Body of pancreas (tissue), 4 donors: ENCODE measurements at regions not wholly inside any gene's neighbourhood (a gene's known extent, or its start where the extent isn't known, plus 50 kb on each side); places are given as distances from the start of the nearest gene placed in this dataset.

Experiments used
- ATAC-seq: fragments of 150-250 bp; one replicate; pipeline ENCODE4 v1.9.1; 2016
- DNase-seq, 4 donors: peaks; one replicate each; pipeline ENCODE4 v3.0.0-alpha.2; 2019
- H3K27ac ChIP-seq, 4 donors: fragments of 200-600 bp; sonication (generic); 1 replicate in 3 of 4; 2 replicates in 1 of 4; pipeline versions ENCODE4 v1.5.1 to v1.6.1; 2016 to 2019; ENCODE audit warnings: mild to moderate bottlenecking in 1 of 4, mixed read lengths in 1 of 4, moderate library complexity in 1 of 4
- H3K27me3 ChIP-seq, 2 donors: fragments of 200-600 bp; sonication (generic); one replicate each; pipeline ENCODE4 v1.6.0; 2016; ENCODE audit warnings: mild to moderate bottlenecking in 1 of 2
- H3K36me3 ChIP-seq, 2 donors: fragments of 200-600 bp; sonication (generic); replicated peaks in 1 of 2; 2 replicates each; pipeline ENCODE4 v1.5.1; 2016; ENCODE audit warnings: low read depth in 2 of 2; ENCODE audit not compliant: insufficient read depth in 1 of 2
- H3K4me1 ChIP-seq: fragments of 200-600 bp; sonication (generic); one replicate; pipeline ENCODE4 v1.6.0; 2016
- H3K4me3 ChIP-seq, 2 donors: fragments of 200-600 bp; sonication (generic); 1 replicate in 1 of 2; 2 replicates in 1 of 2; pipeline ENCODE4 v1.5.1; 2016 to 2019
- H3K9me3 ChIP-seq, 3 donors: fragments of 200-600 bp; sonication (generic); 1 replicate in 2 of 3; 2 replicates in 1 of 3; pipeline ENCODE4 v1.5.1; 2016
- POLR2A ChIP-seq, 3 donors: fragments of 450-650 bp; IDR thresholded peaks; one replicate each; pipeline ENCODE4 v1.6.1; 2016; ENCODE audit warnings: antibody characterized with exemption in 3 of 3, mild to moderate bottlenecking in 2 of 3
- WGBS, 2 donors: methylation state at CpG; one replicate each; pipeline ENCODE4 v1.1.5; 2017; 5-methylcytosine and 5-hydroxymethylcytosine counted together
- intact Hi-C: fragments of 100-400 bp; cut with DNase I; formaldehyde crosslinking; loops from one replicate; pipeline ENCODE4 v1.15.1; 2023
- TF ChIP-seq, protein P1 (sequence below), 7 experiments: fragments of 450-650 bp in 4 of 7; fragments of 200-600 bp in 3 of 7; sonication (generic) in 3 of 7; IDR thresholded peaks; one replicate each; pipeline ENCODE4 v1.5.1; 2016 to 2019; ENCODE audit warnings: antibody characterized with exemption in 7 of 7

GRCh38 chr2:63663013-63663864 is 74.5 kb downstream of the MDH1 start:
- TF ChIP-seq POLR2A (IDR thresholded peaks at IDR 0.05): no peak
- TF ChIP-seq, protein P1, sequence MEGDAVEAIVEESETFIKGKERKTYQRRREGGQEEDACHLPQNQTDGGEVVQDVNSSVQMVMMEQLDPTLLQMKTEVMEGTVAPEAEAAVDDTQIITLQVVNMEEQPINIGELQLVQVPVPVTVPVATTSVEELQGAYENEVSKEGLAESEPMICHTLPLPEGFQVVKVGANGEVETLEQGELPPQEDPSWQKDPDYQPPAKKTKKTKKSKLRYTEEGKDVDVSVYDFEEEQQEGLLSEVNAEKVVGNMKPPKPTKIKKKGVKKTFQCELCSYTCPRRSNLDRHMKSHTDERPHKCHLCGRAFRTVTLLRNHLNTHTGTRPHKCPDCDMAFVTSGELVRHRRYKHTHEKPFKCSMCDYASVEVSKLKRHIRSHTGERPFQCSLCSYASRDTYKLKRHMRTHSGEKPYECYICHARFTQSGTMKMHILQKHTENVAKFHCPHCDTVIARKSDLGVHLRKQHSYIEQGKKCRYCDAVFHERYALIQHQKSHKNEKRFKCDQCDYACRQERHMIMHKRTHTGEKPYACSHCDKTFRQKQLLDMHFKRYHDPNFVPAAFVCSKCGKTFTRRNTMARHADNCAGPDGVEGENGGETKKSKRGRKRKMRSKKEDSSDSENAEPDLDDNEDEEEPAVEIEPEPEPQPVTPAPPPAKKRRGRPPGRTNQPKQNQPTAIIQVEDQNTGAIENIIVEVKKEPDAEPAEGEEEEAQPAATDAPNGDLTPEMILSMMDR (IDR thresholded peaks at IDR 0.05): no peak
- ATAC-seq: peak; percentile 27
- Histone ChIP-seq H3K36me3 (no peaks in the 10 kb centered on the region), H3K27me3 (no peaks in the 10 kb centered on the region), H3K4me3 (no peak overlapping the region), H3K9me3 (no peaks in the 10 kb centered on the region), H3K27ac (peak overlapping the region in 1 of 4 donors; percentile 0), H3K4me1 (no peaks in the 10 kb centered on the region)
- intact Hi-C loops: no loop called here
- no peak for DNase-seq
- 61 to 69% methylated on average over 3 of the region's 3 CpGs for WGBS, 2 donors

- Histone ChIP-seq H3K27me3 (no peaks in the 10 kb centered on the region), H3K4me1 (no peaks in the 10 kb centered on the region), H3K27ac (no peak overlapping the region), H3K9me3 (no peaks in the 10 kb centered on the region), H3K4me3 (no peak overlapping the region), H3K36me3 (no peaks in the 10 kb centered on the region)
- TF ChIP-seq POLR2A (IDR thresholded peaks at IDR 0.05): no peak
- TF ChIP-seq, protein P1 (IDR thresholded peaks at IDR 0.05): no peak
- DNase-seq (no peak), ATAC-seq (no peak)
- intact Hi-C loops: no loop called here
- WGBS, 2 donors: 49 to 65% methylated on average over 2 of the region's 2 CpGs
These were observed 76.3 kb downstream of the MDH1 start for GRCh38 chr2:63665091-63665490.

DNA sequence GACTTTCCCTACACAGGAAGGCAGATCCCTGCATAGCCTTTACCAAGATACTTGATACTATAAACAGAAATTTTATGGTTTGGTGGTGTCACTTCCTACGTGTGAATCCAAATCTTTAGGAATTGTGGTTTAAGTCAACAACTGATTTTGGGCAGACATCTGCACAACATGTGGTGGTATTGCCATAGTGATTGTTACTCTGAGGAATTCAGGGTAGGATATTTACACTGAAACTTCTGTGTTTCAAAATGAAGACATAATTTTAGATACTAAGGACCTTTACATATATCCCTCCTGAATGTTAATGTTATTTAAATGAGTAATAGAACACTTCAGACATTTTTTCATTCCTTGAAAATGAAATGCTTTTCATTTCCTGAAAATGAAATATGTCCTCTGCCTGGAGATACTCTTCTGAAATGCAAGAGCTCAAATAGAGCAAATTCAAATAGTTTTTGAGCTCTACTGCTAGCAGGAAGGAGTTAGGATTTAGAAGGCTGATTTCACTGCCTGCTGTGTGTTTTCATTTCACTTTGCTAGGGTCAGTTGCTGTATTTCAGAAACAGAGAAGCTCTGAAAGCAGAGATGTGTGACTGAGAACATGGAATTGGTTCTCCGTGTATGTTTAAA is 77.2 kb downstream of the MDH1 start:
- H3K4me1 ChIP-seq: no peaks in the 10 kb centered on the region
- ATAC-seq (no peak), DNase-seq (no peak)
- 78 to 80% methylated on average over 2 of the region's 2 CpGs for WGBS, 2 donors
- H3K9me3 ChIP-seq: no peaks in the 10 kb centered on the region
- H3K27me3 ChIP-seq: no peaks in the 10 kb centered on the region
- no peak overlapping the region for H3K27ac ChIP-seq
- no peaks in the 10 kb centered on the region for H3K36me3 ChIP-seq
- H3K4me3 ChIP-seq: no peak overlapping the region
- intact Hi-C loops: no loop called here
- no peak for TF ChIP-seq POLR2A (IDR thresholded peaks at IDR 0.05)
- TF ChIP-seq, protein P1 (IDR thresholded peaks at IDR 0.05): no peak

GRCh38 chr2:63667132-63667700 is 78.5 kb downstream of the MDH1 start:
- H3K36me3 ChIP-seq: no peaks in the 10 kb centered on the region
- DNase-seq (no peak), ATAC-seq (no peak)
- H3K4me3 ChIP-seq: no peak overlapping the region
- no peak for TF ChIP-seq POLR2A (IDR thresholded peaks at IDR 0.05)
- TF ChIP-seq, protein P1 (IDR thresholded peaks at IDR 0.05): no peak
- intact Hi-C loops: no loop called here
- no peaks in the 10 kb centered on the region for H3K4me1 ChIP-seq
- H3K27me3 ChIP-seq: no peaks in the 10 kb centered on the region
- 48 to 64% methylated on average over 3 of the region's 3 CpGs for WGBS, 2 donors
- no peaks in the 10 kb centered on the region for H3K9me3 ChIP-seq
- H3K27ac ChIP-seq: no peak overlapping the region
